PC-9 (cell line): ENCODE measurements at regions not wholly inside any gene's neighbourhood (a gene's known extent, or its start where the extent isn't known, plus 50 kb on each side); places are given as distances from the start of the nearest gene placed in this dataset.

Source experiments
- EZH2 ChIP-seq: fragments of 200-600 bp; sonication (generic); IDR thresholded peaks from 2 replicates; pipeline ENCODE4 v1.8.0; 2017; ENCODE audit warnings: antibody characterized with exemption, low read depth
- TF ChIP-seq, protein P1 (sequence below): fragments of 200-600 bp; sonication (generic); conservative IDR thresholded peaks from 2 replicates; pipeline ENCODE4 v1.6.1; 2017; ENCODE audit warnings: mixed run types, antibody characterized with exemption, mild to moderate bottlenecking, moderate library complexity

DNA sequence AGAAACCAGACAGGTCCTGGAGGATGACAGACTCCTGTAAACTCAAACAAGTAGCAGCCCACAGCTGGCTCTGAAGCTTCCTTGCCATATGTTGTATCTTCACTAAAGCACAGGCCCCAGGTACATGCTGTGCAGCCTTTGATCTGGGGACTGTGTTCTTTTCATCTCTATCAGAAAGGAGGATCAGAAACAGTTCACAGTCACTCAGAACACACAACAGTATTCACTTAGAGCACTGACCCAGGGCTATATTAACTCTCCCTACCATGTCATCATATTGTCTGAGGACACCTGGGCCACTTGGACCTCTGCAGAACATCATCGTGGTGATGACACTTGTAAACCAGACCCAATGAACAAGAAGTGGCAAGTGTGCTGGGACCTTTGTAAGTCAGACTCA lies 222.0 kb downstream of the SETD4 start:
- TF ChIP-seq, protein P1, sequence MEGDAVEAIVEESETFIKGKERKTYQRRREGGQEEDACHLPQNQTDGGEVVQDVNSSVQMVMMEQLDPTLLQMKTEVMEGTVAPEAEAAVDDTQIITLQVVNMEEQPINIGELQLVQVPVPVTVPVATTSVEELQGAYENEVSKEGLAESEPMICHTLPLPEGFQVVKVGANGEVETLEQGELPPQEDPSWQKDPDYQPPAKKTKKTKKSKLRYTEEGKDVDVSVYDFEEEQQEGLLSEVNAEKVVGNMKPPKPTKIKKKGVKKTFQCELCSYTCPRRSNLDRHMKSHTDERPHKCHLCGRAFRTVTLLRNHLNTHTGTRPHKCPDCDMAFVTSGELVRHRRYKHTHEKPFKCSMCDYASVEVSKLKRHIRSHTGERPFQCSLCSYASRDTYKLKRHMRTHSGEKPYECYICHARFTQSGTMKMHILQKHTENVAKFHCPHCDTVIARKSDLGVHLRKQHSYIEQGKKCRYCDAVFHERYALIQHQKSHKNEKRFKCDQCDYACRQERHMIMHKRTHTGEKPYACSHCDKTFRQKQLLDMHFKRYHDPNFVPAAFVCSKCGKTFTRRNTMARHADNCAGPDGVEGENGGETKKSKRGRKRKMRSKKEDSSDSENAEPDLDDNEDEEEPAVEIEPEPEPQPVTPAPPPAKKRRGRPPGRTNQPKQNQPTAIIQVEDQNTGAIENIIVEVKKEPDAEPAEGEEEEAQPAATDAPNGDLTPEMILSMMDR = no peak
- TF ChIP-seq EZH2 = no peak
